GM10248 (cell line): ENCODE measurements at regions not wholly inside any gene's neighbourhood (a gene's known extent, or its start where the extent isn't known, plus 50 kb on each side); places are given as distances from the start of the nearest gene placed in this dataset.

Source experiments
- CTCF ChIA-PET: fragments of 300-600 bp; sonication (Branson Sonifier 250); formaldehyde crosslinking; extraction: SDS; loops from one replicate; lab custom pipeline; 2021; ENCODE audit warnings: antibody characterized with exemption; lab: Yijun Ruan, JAX
- POLR2A ChIA-PET: fragments of 350-650 bp; sonication (Branson Sonifier 250); formaldehyde crosslinking; extraction: SDS; loops from one replicate; lab custom pipeline; 2020; ENCODE audit warnings: antibody characterized with exemption; lab: Yijun Ruan, JAX
- DNase-seq: peaks from one replicate; pipeline ENCODE4 v3.0.0; 2012; ENCODE audit errors: extremely low spot score
- CTCF ChIP-seq: IDR thresholded peaks from 2 replicates; pipeline ENCODE4 v1.5.1; 2012; ENCODE audit warnings: mild to moderate bottlenecking, low read depth; ENCODE audit errors: extremely low read depth, missing control alignments, control extremely low read depth

- no peak for TF ChIP-seq CTCF
- ChIA-PET CTCF (interaction anchor here (1.1 to 2.8 kb wide), 5 partner anchors 8 to 51 kb away, joined by 3 to 7 read pairs (median 5); no protein-coding TSS in a partner anchor), POLR2A (no interaction called here)
- no peak for DNase-seq
Observed at GRCh38 chr15:62392376-62392775, 227.3 kb upstream of the C2CD4B start.

DNA sequence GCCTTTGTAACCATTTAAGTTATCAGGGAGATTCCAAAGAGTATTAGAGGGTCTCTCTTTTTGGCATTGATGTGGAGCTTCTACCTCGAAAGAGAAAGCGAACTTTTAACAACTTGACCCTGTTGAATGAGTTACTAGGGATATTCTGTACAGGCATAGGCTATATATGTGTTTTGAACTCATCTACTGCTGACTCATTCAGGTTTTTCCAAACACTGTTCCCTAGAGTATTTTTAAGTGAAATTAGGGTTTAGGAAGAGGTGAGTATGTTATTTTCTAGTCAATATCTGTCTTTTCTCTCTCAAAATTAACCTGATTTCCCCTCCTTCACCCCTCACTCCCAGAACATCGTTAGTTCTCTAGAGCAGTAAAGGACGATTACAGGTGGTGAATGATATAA, 228.1 kb upstream of the C2CD4B start:
- DNase-seq, result no peak
- ChIA-PET CTCF (interaction anchor here (1.1 to 2.8 kb wide), 4 partner anchors 8 to 14 kb away, joined by 3 to 7 read pairs (median 6); no protein-coding TSS in a partner anchor), POLR2A (no interaction called here)
- TF ChIP-seq CTCF, result no peak

GRCh38 chr15:62394079-62394478, 229.0 kb upstream of the C2CD4B start:
- ChIA-PET CTCF (interaction anchor here (2.1 to 2.8 kb wide), 2 partner anchors 9 to 12 kb away, joined by 5 to 7 read pairs; no protein-coding TSS in a partner anchor), POLR2A (no interaction called here)
- no peak for DNase-seq
- no peak for TF ChIP-seq CTCF

DNA sequence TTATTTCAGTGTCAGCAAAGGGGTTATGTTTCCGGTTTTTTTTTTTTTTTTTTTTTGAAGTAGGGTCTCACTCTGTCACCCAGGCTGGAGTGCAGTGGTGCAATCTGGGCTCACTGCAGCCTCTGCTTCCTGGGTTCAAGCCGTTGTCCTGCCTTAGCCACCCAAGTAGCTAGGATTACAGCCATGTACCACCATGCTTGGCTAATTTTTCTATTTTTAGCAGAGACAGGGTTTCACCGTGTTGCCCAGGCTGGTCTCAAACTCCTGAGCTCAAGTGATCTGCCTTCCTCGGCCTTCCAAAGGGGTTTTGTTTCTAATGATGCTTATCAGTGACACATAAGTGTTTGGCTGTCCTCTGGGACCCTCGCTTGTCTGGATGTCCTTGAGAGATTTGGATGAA, 235.7 kb upstream of the C2CD4B start:
- TF ChIP-seq CTCF, result no peak
- ChIA-PET CTCF (no interaction called here), POLR2A (no interaction called here)
- no peak for DNase-seq

- DNase-seq, result no peak
- TF ChIP-seq CTCF, result no peak
- POLR2A ChIA-PET, result no interaction called here
- CTCF ChIA-PET, result no interaction called here
Observed at GRCh38 chr15:62402687-62403086, 237.6 kb upstream of the C2CD4B start.

- ChIA-PET POLR2A (no interaction called here), CTCF (no interaction called here)
- DNase-seq, result no peak
- TF ChIP-seq CTCF, result no peak
Observed at GRCh38 chr15:62403164-62403809, 238.2 kb upstream of the C2CD4B start.
